CD8-positive, alpha-beta memory T cell (primary cell): ENCODE measurements at regions not wholly inside any gene's neighbourhood (a gene's known extent, or its start where the extent isn't known, plus 50 kb on each side); places are given as distances from the start of the nearest gene placed in this dataset.

Source experiments
- CTCF ChIA-PET: fragments of 350-600 bp; sonication (Branson Sonifier 250); formaldehyde crosslinking; loops from one replicate; lab custom pipeline; 2021; ENCODE audit warnings: antibody characterized with exemption; lab: Charles Lee
- POLR2A ChIA-PET: fragments of 350-600 bp; sonication (Branson Sonifier 250); formaldehyde crosslinking; loops from one replicate; lab custom pipeline; 2021; ENCODE audit warnings: antibody characterized with exemption; lab: Charles Lee
- DNase-seq, 5 donors: peaks; one replicate each; pipeline versions ENCODE4 v3.0.0 to v3.0.0-alpha.2; 2020 to 2022; ENCODE audit warnings: mixed read lengths in 1 of 5
- H3K27ac ChIP-seq: one replicate; pipeline ENCODE4 v1.7.0; 2013; ENCODE audit warnings: low read depth, mild to moderate bottlenecking, low read length, moderate library complexity
- H3K27me3 ChIP-seq: 2 replicates; pipeline ENCODE4 v1.7.0; 2013; ENCODE audit warnings: low read length, mild to moderate bottlenecking; ENCODE audit not compliant: insufficient read depth, poor library complexity, severe bottlenecking
- H3K36me3 ChIP-seq: 2 replicates; pipeline ENCODE4 v1.7.0; 2013; ENCODE audit warnings: mild to moderate bottlenecking, low read length, moderate library complexity; ENCODE audit not compliant: insufficient read depth
- H3K4me1 ChIP-seq: 2 replicates; pipeline ENCODE4 v1.7.0; 2013; ENCODE audit warnings: mild to moderate bottlenecking, low read length, moderate library complexity; ENCODE audit not compliant: insufficient read depth
- H3K4me3 ChIP-seq: 2 replicates; pipeline ENCODE4 v1.7.0; 2013; ENCODE audit warnings: mild to moderate bottlenecking, low read length
- H3K9me3 ChIP-seq: 2 replicates; pipeline ENCODE4 v1.7.0; 2013; ENCODE audit warnings: mild to moderate bottlenecking, low read length
- H3K27ac Mint-ChIP-seq, 8 donors: one replicate each; pipeline ENCODE4 v1.8.0; 2020 to 2021; ENCODE audit warnings: mixed read lengths in 8 of 8, mild to moderate bottlenecking in 6 of 8, inconsistent platforms in 3 of 8, moderate library complexity in 3 of 8
- H3K27me3 Mint-ChIP-seq, 2 donors: one replicate each; pipeline ENCODE4 v1.8.0; 2020 to 2021; ENCODE audit warnings: mixed read lengths in 2 of 2, mild to moderate bottlenecking in 1 of 2, moderate library complexity in 1 of 2
- H3K36me3 Mint-ChIP-seq, 3 donors: one replicate each; pipeline ENCODE4 v1.8.0; 2020 to 2021; ENCODE audit warnings: mixed read lengths in 3 of 3, inconsistent platforms in 1 of 3, mild to moderate bottlenecking in 1 of 3
- H3K4me1 Mint-ChIP-seq, 3 donors: one replicate each; pipeline ENCODE4 v1.8.0; 2020 to 2021; ENCODE audit warnings: mixed read lengths in 3 of 3, inconsistent platforms in 1 of 3, mild to moderate bottlenecking in 1 of 3
- H3K4me3 Mint-ChIP-seq, 7 donors: one replicate each; pipeline ENCODE4 v1.8.0; 2020 to 2021; ENCODE audit warnings: mixed read lengths in 7 of 7, mild to moderate bottlenecking in 6 of 7, moderate library complexity in 4 of 7, inconsistent platforms in 2 of 7
- H3K9me3 Mint-ChIP-seq, 5 donors: one replicate each; pipeline ENCODE4 v1.8.0; 2020 to 2022; ENCODE audit warnings: mixed read lengths in 5 of 5, mild to moderate bottlenecking in 3 of 5, moderate library complexity in 2 of 5, inconsistent platforms in 1 of 5

GRCh38 chr1:229221106-229222019 lies 49.5 kb upstream of the RAB4A start:
- H3K36me3 ChIP-seq = no peaks in the 10 kb centered on the region
- H3K4me1 ChIP-seq = no peaks in the 10 kb centered on the region
- no peaks in the 10 kb centered on the region for H3K27me3 ChIP-seq
- H3K27ac ChIP-seq = no peak overlapping the region
- no peak overlapping the region for H3K27ac Mint-ChIP-seq
- H3K4me1 Mint-ChIP-seq = peaks cover 0 to 4% (median 0%) of the 10 kb centered on the region in 3 donors
- CTCF ChIA-PET = interaction anchor here (0.8 kb wide), 1 partner anchor 486 kb away, joined by 3 read pairs; the partner anchor contains the start of gene RHOU
- H3K9me3 ChIP-seq = no peaks in the 10 kb centered on the region
- no peak overlapping the region for H3K4me3 Mint-ChIP-seq
- H3K27me3 Mint-ChIP-seq = no peaks in the 10 kb centered on the region
- no peak for DNase-seq
- POLR2A ChIA-PET = no interaction called here
- H3K9me3 Mint-ChIP-seq = no peaks in the 10 kb centered on the region
- H3K36me3 Mint-ChIP-seq = no peaks in the 10 kb centered on the region
- no peak overlapping the region for H3K4me3 ChIP-seq
